Panc1 (cell line): ENCODE measurements at regions not wholly inside any gene's neighbourhood (a gene's known extent, or its start where the extent isn't known, plus 50 kb on each side); places are given as distances from the start of the nearest gene placed in this dataset.

Experiments
- SIN3A ChIP-seq: IDR thresholded peaks from 2 replicates; pipeline ENCODE4 v1.6.1; 2012; ENCODE audit warnings: low read depth, mild to moderate bottlenecking, low read length, moderate library complexity, borderline replicate concordance; ENCODE audit not compliant: insufficient read depth
- TF ChIP-seq, protein P1 (sequence below): fragments of 450-650 bp; IDR thresholded peaks from 2 replicates; pipeline ENCODE4 v1.5.1; 2017; ENCODE audit warnings: mild to moderate bottlenecking
- TF ChIP-seq, protein P2 (sequence below), 2 experiments: IDR thresholded peaks; 2 replicates each; pipeline ENCODE4 v1.6.1; 2011 to 2012; ENCODE audit warnings: low read depth in 2 of 2, control low read depth in 1 of 2, low read length in 1 of 2, mild to moderate bottlenecking in 1 of 2, moderate library complexity in 1 of 2; ENCODE audit not compliant: insufficient read depth in 1 of 2

DNA sequence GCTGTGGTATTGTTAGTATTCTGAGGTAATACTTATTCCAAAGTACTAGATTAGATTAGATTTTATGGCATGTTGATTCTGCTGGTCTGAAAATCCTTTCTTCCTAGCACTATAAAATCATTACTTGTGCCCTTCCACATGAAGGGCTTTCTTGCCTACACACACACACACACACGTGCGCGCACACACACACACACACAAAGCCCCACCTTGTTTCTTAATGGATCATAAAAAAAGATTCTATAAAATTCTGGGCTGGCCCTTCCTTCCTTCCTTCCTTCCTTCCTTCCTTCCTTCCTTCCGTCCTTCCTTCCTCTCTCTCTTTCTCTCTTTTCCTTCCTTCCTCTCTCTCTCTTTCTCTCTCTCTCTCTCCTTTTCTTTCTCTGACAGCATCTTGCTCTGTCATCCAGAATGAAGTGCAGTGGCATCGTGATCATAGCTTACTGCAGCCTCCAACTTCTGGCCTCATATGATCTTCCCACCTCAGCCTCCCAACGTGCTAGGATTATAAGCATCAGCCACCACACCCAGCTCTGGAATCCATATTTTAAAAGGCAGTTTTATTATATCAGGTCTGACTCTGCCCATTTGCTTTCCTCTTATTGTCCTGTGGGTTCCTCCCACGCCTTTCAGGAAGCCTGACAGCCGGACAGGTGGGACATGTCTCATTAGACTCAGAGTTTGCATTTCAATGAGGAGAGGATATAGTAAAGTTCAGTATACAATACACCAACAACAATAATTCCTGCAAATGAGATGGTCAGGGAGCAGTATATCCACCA lies 321.1 kb downstream of the PIK3C3 start:
- TF ChIP-seq, protein P1, sequence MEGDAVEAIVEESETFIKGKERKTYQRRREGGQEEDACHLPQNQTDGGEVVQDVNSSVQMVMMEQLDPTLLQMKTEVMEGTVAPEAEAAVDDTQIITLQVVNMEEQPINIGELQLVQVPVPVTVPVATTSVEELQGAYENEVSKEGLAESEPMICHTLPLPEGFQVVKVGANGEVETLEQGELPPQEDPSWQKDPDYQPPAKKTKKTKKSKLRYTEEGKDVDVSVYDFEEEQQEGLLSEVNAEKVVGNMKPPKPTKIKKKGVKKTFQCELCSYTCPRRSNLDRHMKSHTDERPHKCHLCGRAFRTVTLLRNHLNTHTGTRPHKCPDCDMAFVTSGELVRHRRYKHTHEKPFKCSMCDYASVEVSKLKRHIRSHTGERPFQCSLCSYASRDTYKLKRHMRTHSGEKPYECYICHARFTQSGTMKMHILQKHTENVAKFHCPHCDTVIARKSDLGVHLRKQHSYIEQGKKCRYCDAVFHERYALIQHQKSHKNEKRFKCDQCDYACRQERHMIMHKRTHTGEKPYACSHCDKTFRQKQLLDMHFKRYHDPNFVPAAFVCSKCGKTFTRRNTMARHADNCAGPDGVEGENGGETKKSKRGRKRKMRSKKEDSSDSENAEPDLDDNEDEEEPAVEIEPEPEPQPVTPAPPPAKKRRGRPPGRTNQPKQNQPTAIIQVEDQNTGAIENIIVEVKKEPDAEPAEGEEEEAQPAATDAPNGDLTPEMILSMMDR, result no peak
- no peak for TF ChIP-seq SIN3A
- TF ChIP-seq, protein P2, sequence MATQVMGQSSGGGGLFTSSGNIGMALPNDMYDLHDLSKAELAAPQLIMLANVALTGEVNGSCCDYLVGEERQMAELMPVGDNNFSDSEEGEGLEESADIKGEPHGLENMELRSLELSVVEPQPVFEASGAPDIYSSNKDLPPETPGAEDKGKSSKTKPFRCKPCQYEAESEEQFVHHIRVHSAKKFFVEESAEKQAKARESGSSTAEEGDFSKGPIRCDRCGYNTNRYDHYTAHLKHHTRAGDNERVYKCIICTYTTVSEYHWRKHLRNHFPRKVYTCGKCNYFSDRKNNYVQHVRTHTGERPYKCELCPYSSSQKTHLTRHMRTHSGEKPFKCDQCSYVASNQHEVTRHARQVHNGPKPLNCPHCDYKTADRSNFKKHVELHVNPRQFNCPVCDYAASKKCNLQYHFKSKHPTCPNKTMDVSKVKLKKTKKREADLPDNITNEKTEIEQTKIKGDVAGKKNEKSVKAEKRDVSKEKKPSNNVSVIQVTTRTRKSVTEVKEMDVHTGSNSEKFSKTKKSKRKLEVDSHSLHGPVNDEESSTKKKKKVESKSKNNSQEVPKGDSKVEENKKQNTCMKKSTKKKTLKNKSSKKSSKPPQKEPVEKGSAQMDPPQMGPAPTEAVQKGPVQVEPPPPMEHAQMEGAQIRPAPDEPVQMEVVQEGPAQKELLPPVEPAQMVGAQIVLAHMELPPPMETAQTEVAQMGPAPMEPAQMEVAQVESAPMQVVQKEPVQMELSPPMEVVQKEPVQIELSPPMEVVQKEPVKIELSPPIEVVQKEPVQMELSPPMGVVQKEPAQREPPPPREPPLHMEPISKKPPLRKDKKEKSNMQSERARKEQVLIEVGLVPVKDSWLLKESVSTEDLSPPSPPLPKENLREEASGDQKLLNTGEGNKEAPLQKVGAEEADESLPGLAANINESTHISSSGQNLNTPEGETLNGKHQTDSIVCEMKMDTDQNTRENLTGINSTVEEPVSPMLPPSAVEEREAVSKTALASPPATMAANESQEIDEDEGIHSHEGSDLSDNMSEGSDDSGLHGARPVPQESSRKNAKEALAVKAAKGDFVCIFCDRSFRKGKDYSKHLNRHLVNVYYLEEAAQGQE (IDR thresholded peaks at IDR 0.05; ENCODE audit: insufficient read depth in 1 of 2, low read depth in 2 of 2, low read length in 1 of 2), result no peak
